NB4 (cell line): ENCODE measurements at regions not wholly inside any gene's neighbourhood (a gene's known extent, or its start where the extent isn't known, plus 50 kb on each side); places are given as distances from the start of the nearest gene placed in this dataset.
A peak's percentile ranks its signal among the peaks of the same experiment; 100 is the strongest.
"Not testable (repeated sequence)": the region's sequence is repeated elsewhere in the genome, so short reads cannot be mapped to it uniquely, and the experiment has no call there.

ENCODE experiments used
- DNase-seq: peaks from one replicate; pipeline ENCODE4 v3.0.0; 2010; ENCODE audit warnings: low read depth
- H3K4me3 ChIP-seq: one replicate; pipeline ENCODE4 v1.5.1; 2011; ENCODE audit warnings: mild to moderate bottlenecking, low read depth, low read length, moderate library complexity
- MYC ChIP-seq: IDR thresholded peaks from 2 replicates; pipeline ENCODE4 v1.6.1; 2011; ENCODE audit warnings: low read depth, low read length
- POLR2A ChIP-seq: IDR thresholded peaks from 2 replicates; pipeline ENCODE4 v1.6.1; 2011; ENCODE audit warnings: mild to moderate bottlenecking; ENCODE audit not compliant: insufficient read length; ENCODE audit errors: extremely low read depth
- TF ChIP-seq, protein P1 (sequence below): IDR thresholded peaks from one replicate; pipeline ENCODE4 v1.5.1; 2012; ENCODE audit warnings: low read depth, low read length
- TF ChIP-seq, protein P2 (sequence below): IDR thresholded peaks from 2 replicates; pipeline ENCODE4 v1.6.1; 2011; ENCODE audit warnings: low read depth, low read length

DNA sequence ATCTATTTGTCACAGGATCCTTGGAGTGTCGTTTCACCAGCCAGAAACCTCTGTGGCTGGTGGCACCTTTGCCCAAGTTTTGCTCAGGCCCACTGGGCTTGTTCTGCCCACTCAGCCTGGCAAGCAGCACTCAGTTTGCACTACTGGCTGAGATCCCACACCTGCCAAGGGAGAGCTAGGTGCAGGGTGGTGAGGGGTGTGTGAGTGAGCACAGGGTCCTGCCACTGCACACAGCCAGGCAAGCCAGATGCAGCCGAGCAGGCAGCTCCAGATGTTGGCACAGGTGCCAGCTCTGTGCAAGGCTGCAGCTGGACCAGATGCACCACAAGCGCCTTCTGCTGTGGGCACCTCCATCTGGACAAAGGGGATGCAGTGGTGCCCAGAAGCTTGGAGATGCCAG is 281.7 kb upstream of the UBE2E3 start:
- TF ChIP-seq, protein P1, sequence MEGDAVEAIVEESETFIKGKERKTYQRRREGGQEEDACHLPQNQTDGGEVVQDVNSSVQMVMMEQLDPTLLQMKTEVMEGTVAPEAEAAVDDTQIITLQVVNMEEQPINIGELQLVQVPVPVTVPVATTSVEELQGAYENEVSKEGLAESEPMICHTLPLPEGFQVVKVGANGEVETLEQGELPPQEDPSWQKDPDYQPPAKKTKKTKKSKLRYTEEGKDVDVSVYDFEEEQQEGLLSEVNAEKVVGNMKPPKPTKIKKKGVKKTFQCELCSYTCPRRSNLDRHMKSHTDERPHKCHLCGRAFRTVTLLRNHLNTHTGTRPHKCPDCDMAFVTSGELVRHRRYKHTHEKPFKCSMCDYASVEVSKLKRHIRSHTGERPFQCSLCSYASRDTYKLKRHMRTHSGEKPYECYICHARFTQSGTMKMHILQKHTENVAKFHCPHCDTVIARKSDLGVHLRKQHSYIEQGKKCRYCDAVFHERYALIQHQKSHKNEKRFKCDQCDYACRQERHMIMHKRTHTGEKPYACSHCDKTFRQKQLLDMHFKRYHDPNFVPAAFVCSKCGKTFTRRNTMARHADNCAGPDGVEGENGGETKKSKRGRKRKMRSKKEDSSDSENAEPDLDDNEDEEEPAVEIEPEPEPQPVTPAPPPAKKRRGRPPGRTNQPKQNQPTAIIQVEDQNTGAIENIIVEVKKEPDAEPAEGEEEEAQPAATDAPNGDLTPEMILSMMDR, result no peak
- TF ChIP-seq, protein P2, sequence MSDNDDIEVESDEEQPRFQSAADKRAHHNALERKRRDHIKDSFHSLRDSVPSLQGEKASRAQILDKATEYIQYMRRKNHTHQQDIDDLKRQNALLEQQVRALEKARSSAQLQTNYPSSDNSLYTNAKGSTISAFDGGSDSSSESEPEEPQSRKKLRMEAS, result no peak
- no peak for TF ChIP-seq POLR2A
- TF ChIP-seq MYC, result no peak
- no peak for DNase-seq
- H3K4me3 ChIP-seq, result no peak overlapping the region

DNA sequence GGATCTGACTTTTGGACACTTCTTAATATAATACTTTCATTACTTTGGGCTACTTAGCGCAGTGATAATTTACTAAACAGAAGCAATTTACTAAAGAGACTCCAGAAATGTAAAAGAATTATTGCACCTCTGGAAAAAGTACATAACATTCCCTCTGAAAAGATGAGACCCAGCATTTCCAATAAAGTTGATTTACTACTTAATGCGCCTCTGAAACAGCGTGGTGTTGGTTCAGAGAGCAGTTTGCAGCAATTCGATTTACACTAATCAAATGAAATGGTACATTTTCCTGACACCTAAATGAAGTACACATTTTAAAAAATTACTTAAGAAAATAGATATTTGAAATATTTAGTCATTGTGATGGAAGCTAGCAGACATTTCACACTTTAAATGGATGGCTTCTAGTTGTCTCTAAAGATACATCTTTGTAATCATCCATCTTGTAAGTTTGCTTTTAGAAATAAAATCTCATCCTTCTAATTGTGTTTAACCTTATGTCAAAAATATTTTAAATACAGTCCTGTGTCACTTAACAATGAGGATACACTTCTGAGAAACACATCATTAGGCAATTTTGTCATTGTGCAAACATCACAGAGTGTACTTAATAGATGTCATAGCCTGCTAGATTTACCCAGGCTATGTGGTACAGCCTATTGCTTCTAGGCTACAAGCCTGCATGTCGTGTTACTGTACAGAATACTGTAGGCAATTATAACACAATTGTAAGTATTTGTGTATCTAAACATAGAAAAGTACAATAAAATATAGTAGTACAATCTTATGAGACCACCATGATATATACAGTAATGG is 284.6 kb upstream of the UBE2E3 start:
- TF ChIP-seq, protein P2, result no peak
- TF ChIP-seq MYC, result no peak
- TF ChIP-seq, protein P1, result no peak
- no peak for TF ChIP-seq POLR2A
- DNase-seq, result no peak
- H3K4me3 ChIP-seq, result no peak overlapping the region

DNA sequence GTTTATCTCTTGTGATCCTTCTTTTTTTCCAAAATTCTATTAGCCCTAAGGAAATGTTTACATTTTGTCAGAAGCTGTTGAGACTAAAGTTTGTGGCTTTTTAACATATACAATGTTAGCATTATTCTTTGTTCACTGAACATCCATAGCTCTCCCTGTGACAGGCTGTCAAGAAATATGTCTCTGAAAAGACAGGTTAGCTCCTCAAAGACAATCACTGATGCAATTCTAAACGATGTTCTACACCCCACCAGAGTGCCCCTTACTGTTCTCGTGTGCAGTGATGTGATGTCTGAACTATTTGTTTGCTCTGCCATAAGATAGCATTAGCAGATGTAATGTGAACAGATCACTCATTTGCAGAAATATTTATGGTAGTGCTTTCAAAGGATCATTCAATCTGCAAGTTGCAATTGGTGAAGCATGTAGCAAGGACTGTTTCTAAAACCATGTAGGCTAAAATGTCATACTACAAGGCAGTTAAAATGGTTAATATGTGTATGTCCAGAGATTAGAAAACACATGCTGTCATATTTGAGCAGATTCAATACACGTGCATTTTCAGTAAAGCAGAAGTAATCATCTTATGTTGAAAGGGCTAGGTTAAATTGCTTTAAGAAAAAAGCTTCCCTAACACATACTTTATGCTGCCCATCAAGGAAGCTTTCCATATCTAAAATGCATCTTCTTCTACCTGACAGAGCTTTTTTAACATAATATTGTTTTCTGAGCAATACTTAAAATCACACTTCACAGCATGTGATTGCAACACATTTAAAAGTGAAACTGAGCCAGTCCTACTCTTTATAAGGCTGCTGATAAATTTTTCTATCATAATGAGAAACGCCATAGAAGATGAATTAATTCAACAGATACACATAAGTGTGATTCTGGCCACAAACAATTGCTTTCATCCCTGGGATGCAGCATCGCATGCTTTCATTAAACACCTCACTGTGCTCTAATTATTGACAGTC is 285.7 kb upstream of the UBE2E3 start:
- no peak for DNase-seq
- H3K4me3 ChIP-seq, result no peak overlapping the region
- TF ChIP-seq MYC (no peak), POLR2A (no peak)
- TF ChIP-seq, protein P1, result no peak
- TF ChIP-seq, protein P2, result peak; percentile 71

DNA sequence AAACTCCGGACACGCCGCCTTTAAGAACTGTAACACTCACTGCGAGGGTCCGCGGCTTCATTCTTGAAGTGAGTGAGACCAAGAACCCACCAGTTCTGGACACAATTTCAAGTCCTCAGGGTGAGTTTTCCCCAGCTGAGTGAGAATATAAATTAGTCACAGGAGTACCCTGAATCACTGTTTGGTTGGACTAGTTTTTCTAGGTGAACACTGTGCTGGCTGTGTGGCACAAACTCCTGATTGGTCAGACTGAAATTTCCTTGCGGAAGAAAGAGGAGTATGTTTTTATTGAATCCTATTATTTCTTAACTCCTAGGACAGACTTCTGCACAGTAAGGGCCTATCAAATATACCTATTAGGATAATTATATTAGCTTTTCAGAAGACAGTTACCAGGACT is 288.1 kb upstream of the UBE2E3 start:
- no peak for TF ChIP-seq POLR2A
- TF ChIP-seq, protein P1, result no peak
- TF ChIP-seq, protein P2, result no peak
- no peak for TF ChIP-seq MYC

DNA sequence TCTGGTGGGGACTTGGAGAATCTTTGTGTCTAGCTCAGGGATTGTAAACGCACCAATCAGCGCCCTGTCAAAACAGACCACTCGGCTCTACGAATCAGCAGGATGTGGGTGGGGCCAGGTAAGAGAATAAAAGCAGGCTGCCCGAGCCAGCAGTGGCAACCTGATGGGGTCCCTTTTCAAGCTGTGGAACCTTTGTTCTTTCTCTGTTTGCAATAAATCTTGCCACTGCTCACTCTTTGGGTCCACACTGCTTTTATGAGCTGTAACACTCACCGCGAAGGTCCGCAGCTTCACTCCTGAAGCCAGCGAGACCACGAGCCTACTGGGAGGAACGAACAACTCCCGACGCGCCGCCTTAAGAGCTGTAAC is 288.6 kb upstream of the UBE2E3 start:
- not testable (repeated sequence) for DNase-seq, H3K4me3 ChIP-seq

More for the DNA sequence above, 288.1 kb upstream of the UBE2E3 start:
- no peak for DNase-seq
- H3K4me3 ChIP-seq, result no peak overlapping the region

DNA sequence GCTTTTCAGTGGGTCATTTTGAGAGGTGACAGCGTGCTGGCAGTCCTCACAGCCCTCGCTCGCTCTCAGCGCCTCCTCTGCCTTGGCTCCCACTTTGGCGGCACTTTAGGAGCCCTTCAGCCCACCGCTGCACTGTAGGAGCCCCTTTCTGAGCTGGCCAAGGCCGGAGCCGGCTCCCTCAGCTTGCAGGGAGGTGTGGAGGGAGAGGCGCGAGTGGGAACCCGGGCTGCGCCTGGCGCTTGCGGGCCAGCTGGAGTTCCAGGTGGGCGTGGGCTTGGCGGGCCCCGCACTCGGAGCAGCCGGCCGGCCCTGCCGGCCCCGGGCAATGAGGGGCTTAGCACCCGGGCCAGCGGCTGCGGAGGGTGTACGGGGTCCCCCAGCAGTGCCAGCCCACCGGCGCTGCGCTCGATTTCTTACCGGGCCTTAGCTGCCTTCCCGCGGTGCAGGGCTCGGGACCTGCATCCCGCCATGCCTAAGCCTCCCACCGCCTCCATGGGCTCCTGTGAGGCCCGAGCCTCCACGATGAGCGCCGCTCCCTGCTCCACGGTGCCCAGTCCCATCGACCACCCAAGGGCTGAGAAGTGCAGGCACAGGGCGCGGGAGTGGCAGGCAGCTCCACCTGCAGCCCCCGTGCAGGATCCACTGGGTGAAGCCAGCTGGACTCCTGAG is 289.1 kb upstream of the UBE2E3 start:
- not testable (repeated sequence) for H3K4me3 ChIP-seq, DNase-seq
